Astrocyte of the cerebellum (primary cell): ENCODE measurements at regions not wholly inside any gene's neighbourhood (a gene's known extent, or its start where the extent isn't known, plus 50 kb on each side); places are given as distances from the start of the nearest gene placed in this dataset.

Experiments used
- DNase-seq: peaks from one replicate; pipeline ENCODE4 v3.0.0-alpha.2; 2011; ENCODE audit warnings: low read depth
- H3K4me3 ChIP-seq: 2 replicates; pipeline ENCODE4 v1.5.1; 2011; ENCODE audit warnings: mild to moderate bottlenecking, low read depth, low read length, moderate library complexity
- CTCF ChIP-seq: IDR thresholded peaks from 2 replicates; pipeline ENCODE4 v1.5.1; 2012; ENCODE audit warnings: low read length, low read depth, moderate library complexity, mild to moderate bottlenecking; ENCODE audit errors: missing control alignments
- in situ Hi-C: cut with HindIII; loops from 2 replicates; pipeline ENCODE4 v1.10.0; 2017; ENCODE audit warnings: low sequenced_read_pairs

GRCh38 chr11:98630736-98631135 lies 390.0 kb upstream of the CNTN5 start:
- DNase-seq: no peak
- no peak for TF ChIP-seq CTCF
- in situ Hi-C loops: no loop called here
- no peak overlapping the region for H3K4me3 ChIP-seq

GRCh38 chr11:98657711-98658110 lies 363.0 kb upstream of the CNTN5 start:
- TF ChIP-seq CTCF: no peak

GRCh38 chr11:98659431-98659830 lies 361.3 kb upstream of the CNTN5 start:
- no peak for TF ChIP-seq CTCF
- no peak overlapping the region for H3K4me3 ChIP-seq
- DNase-seq: no peak
- in situ Hi-C loops: no loop called here

More at GRCh38 chr11:98657711-98658110, 363.0 kb upstream of the CNTN5 start:
- H3K4me3 ChIP-seq: no peak overlapping the region
- DNase-seq: no peak
- in situ Hi-C loops: no loop called here

GRCh38 chr11:98674390-98674789 lies 346.4 kb upstream of the CNTN5 start:
- in situ Hi-C loops: no loop called here
- TF ChIP-seq CTCF: no peak
- no peak for DNase-seq
- H3K4me3 ChIP-seq: no peak overlapping the region

- DNase-seq: no peak
- H3K4me3 ChIP-seq: no peak overlapping the region
- no peak for TF ChIP-seq CTCF
- in situ Hi-C loops: no loop called here
Measured at GRCh38 chr11:98679673-98680072, 341.1 kb upstream of the CNTN5 start.

- in situ Hi-C loops: no loop called here
- no peak for TF ChIP-seq CTCF
- H3K4me3 ChIP-seq: no peak overlapping the region
- DNase-seq: peak; percentile 22
Measured at GRCh38 chr11:98701541-98701940, 319.2 kb upstream of the CNTN5 start.

- no peak for TF ChIP-seq CTCF
- in situ Hi-C loops: no loop called here
- no peak overlapping the region for H3K4me3 ChIP-seq
- DNase-seq: no peak
Measured at GRCh38 chr11:98703779-98704556, 316.8 kb upstream of the CNTN5 start.
